Transverse colon (tissue), 4 donors: ENCODE measurements at regions not wholly inside any gene's neighbourhood (a gene's known extent, or its start where the extent isn't known, plus 50 kb on each side); places are given as distances from the start of the nearest gene placed in this dataset.
A peak's percentile ranks its signal among the peaks of the same experiment; 100 is the strongest.

ENCODE experiments used
- DNase-seq: peaks from one replicate; pipeline ENCODE4 v3.0.0-alpha.2; 2019
- H3K27ac ChIP-seq, 4 donors: fragments of 200-600 bp; sonication (generic); 2 replicates each; pipeline ENCODE4 v1.5.1; 2016 to 2018; ENCODE audit warnings: inconsistent platforms in 4 of 4
- H3K27me3 ChIP-seq: fragments of 200-600 bp; sonication (generic); 2 replicates; pipeline ENCODE4 v1.5.1; 2017; ENCODE audit warnings: inconsistent platforms
- H3K36me3 ChIP-seq, 4 donors: fragments of 200-600 bp; sonication (generic); 2 replicates each; pipeline ENCODE4 v1.5.1; 2017 to 2019; ENCODE audit warnings: inconsistent platforms in 4 of 4
- H3K4me1 ChIP-seq, 4 donors: fragments of 200-600 bp; sonication (generic); 2 replicates each; pipeline ENCODE4 v1.5.1; 2017 to 2020; ENCODE audit warnings: inconsistent platforms in 4 of 4
- H3K4me3 ChIP-seq, 4 donors: fragments of 200-600 bp; sonication (generic); 1 replicate in 1 of 4; 2 replicates in 3 of 4; pipeline versions ENCODE4 v1.5.1 to v1.6.1; 2017 to 2019; ENCODE audit warnings: inconsistent platforms in 4 of 4
- H3K9me3 ChIP-seq, 2 donors: fragments of 200-600 bp; sonication (generic); 2 replicates each; pipeline ENCODE4 v1.5.1; 2017 to 2019; ENCODE audit warnings: inconsistent platforms in 2 of 2
- EP300 ChIP-seq: sonication (generic); formaldehyde crosslinking; IDR thresholded peaks from one replicate; pipeline ENCODE4 v1.6.1; 2017; ENCODE audit warnings: antibody characterized with exemption, low read depth
- POLR2A ChIP-seq: fragments of 450-650 bp; IDR thresholded peaks from one replicate; pipeline ENCODE4 v1.6.1; 2016; ENCODE audit warnings: antibody characterized with exemption, mild to moderate bottlenecking, moderate library complexity
- POLR2AphosphoS5 ChIP-seq, 3 donors: sonication (generic); formaldehyde crosslinking; IDR thresholded peaks; one replicate each; pipeline ENCODE4 v1.6.1; 2016; ENCODE audit warnings: antibody characterized with exemption in 3 of 3
- WGBS, 2 donors: methylation state at CpG; one replicate each; pipeline ENCODE4 v1.1.5; 2018; ENCODE audit warnings: low coverage in 1 of 2; 5-methylcytosine and 5-hydroxymethylcytosine counted together
- in situ Hi-C, 4 donors: fragments of 200-750 bp; cut with MboI; loops; one replicate each; pipeline versions ENCODE4 v1.15.0 to v1.15.1; 2017; ENCODE audit warnings: low sequenced_read_pairs in 3 of 4, low pct_ligation_motif_present in 1 of 4, low pct_unique_long_range_greater_than_20kb in 1 of 4
- intact Hi-C: fragments of 100-400 bp; cut with DNase I; formaldehyde crosslinking; loops from one replicate; pipeline ENCODE4 v1.15.1; 2023; ENCODE audit warnings: low total_unique reads
- TF ChIP-seq, protein P1 (sequence below), 5 experiments: fragments of 200-600 bp in 3 of 5; fragments of 450-650 bp in 2 of 5; sonication (generic) in 3 of 5; IDR thresholded peaks; 1 replicate in 2 of 5; 2 replicates in 3 of 5; pipeline ENCODE4 v1.5.1; 2016 to 2017; ENCODE audit warnings: antibody characterized with exemption in 5 of 5, inconsistent platforms in 3 of 5, mild to moderate bottlenecking in 2 of 5, moderate library complexity in 1 of 5

DNA sequence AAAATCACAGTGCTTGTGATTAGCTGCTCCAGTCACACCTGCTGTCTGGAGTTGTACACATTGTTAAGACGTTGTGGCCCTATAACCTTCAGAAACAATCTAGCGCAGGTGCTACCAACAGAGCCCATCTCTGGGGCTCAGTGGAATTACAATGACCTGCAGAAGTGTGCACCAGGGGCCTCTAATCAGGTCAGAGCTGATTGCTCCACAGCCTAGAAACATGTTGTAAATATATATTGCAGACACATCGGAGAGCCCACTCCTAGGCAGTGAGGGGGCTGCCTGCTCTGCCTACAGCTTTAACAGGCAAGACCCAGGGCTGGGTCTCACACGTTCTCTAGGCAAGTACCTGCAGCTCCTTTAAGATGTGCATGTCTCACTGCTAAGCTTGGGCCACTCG lies 302.0 kb downstream of the SIPA1L2 start:
- Histone ChIP-seq H3K27me3 (no peaks in the 10 kb centered on the region), H3K27ac (no peak overlapping the region), H3K9me3 (no peaks in the 10 kb centered on the region), H3K4me3 (no peak overlapping the region), H3K4me1 (peaks cover 0 to 6% (median under 1%) of the 10 kb centered on the region in 4 donors), H3K36me3 (no peaks in the 10 kb centered on the region)
- intact Hi-C loops, result no loop called here
- WGBS, 2 donors, result 86% methylated on average over 5 of the region's 5 CpGs; no CpG with 5 or more reads in 1 of the 2 donors
- DNase-seq, result no peak
- TF ChIP-seq EP300, result no peak
- TF ChIP-seq, protein P1, sequence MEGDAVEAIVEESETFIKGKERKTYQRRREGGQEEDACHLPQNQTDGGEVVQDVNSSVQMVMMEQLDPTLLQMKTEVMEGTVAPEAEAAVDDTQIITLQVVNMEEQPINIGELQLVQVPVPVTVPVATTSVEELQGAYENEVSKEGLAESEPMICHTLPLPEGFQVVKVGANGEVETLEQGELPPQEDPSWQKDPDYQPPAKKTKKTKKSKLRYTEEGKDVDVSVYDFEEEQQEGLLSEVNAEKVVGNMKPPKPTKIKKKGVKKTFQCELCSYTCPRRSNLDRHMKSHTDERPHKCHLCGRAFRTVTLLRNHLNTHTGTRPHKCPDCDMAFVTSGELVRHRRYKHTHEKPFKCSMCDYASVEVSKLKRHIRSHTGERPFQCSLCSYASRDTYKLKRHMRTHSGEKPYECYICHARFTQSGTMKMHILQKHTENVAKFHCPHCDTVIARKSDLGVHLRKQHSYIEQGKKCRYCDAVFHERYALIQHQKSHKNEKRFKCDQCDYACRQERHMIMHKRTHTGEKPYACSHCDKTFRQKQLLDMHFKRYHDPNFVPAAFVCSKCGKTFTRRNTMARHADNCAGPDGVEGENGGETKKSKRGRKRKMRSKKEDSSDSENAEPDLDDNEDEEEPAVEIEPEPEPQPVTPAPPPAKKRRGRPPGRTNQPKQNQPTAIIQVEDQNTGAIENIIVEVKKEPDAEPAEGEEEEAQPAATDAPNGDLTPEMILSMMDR (IDR thresholded peaks at IDR 0.05), result no peak
- TF ChIP-seq POLR2AphosphoS5 (IDR thresholded peaks at IDR 0.05), result no peak
- TF ChIP-seq POLR2A, result no peak
- in situ Hi-C loops, result no loop called here

DNA sequence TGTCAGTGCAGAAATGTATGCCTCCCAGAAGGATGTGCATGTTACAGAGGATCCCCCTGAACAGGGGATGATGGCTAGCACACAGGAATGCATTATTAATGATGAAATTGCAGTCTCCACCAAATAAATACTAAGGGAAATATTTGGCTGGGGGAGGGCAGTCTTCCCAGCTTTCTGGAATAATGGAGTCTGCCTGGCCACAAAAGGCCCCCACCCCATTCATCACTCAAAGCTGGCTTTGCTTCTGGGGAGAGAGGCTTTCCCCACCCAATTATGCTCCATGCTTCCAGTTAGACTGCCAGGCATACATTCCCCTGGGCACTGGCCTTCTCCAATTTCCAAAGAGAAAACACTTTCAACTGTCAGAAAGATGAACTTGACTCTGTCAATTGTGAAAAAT lies 302.7 kb downstream of the SIPA1L2 start:
- H3K27me3 ChIP-seq, result no peaks in the 10 kb centered on the region
- H3K4me1 ChIP-seq, result peaks cover 0 to 12% (median 3%) of the 10 kb centered on the region in 4 donors
- no peak overlapping the region for H3K4me3 ChIP-seq
- no peak overlapping the region for H3K27ac ChIP-seq
- H3K36me3 ChIP-seq, result no peaks in the 10 kb centered on the region
- TF ChIP-seq POLR2AphosphoS5 (IDR thresholded peaks at IDR 0.05) (no peak), EP300 (no peak), POLR2A (no peak)
- TF ChIP-seq, protein P1 (IDR thresholded peaks at IDR 0.05), result no peak
- no peaks in the 10 kb centered on the region for H3K9me3 ChIP-seq
- DNase-seq, result no peak
- in situ Hi-C loops (no loop called here), intact Hi-C loops (no loop called here)

DNA sequence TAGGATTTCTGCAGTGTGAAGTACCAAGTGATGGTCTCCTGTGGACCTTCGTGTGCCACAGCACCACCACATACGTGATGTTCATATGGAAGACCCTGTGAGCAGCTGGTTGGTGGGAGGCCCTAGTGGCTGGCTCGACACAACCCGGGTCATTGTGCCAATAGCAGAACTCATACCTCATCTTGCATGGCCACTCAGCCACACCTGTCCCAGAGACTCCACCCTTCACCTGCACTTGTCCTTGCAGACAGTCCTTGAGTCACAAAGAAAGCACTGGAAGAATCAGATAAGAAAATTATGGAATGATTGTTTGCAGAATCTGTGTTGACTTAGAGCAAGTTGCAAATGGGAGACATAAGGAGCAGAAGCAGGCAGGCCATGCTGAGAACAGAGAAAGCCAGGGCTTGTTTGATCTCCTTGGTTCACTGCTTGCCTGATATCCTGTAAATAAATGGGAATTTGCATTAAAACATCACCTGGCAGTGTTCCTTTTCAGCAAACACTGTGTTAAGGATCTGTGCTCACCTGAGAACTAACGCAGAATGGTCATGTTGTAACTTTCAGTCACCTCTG lies 307.7 kb downstream of the SIPA1L2 start:
- intact Hi-C loops (no loop called here), in situ Hi-C loops (no loop called here)
- Histone ChIP-seq H3K4me1 (peaks cover 15 to 52% (median 25%) of the 10 kb centered on the region in 4 donors), H3K4me3 (no peak overlapping the region), H3K27me3 (no peaks in the 10 kb centered on the region), H3K9me3 (no peaks in the 10 kb centered on the region), H3K36me3 (no peaks in the 10 kb centered on the region), H3K27ac (peak overlapping the region; percentile 60 to 76 (median 68))
- DNase-seq, result peak; percentile 67
- 43 to 64% methylated on average over 1 to 5 of the region's 5 CpGs for WGBS, 2 donors
- TF ChIP-seq EP300 (no peak), POLR2A (no peak), POLR2AphosphoS5 (IDR thresholded peaks at IDR 0.05) (peak in 1 of 3 donors; percentile 45)
- TF ChIP-seq, protein P1 (IDR thresholded peaks at IDR 0.05), result peak in 1 of 5 experiments; percentile 37

DNA sequence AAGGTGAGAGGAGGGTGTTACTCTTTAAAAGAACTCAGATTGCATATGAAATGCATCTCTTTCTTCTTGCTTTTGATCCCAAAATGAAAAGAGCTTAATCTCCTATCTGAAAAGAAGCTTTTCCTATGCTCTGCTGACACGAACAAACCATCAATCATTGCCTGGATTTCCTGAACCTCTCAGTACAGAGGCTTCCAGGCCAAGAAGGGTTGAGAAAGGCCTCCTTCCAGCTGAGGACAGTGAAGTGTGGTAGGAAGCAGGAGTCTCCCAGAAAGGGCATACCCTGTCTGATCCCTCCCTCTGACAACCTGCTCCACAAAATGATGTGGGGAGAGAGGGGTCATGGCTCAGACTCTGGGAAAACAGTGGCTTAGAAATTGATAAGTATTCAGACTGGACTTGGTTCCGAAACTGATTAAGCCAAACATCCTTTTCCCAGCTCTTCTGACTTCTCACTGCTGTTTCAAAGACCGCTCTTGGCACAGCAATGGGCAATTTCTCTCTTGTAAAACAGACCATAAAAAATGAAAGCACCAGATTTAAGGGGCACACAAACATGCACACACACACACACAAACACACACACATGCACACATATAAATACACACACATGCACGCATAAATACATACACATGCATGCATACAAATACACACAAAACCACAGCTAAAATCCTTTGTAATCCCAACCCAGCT lies 310.3 kb downstream of the SIPA1L2 start:
- Histone ChIP-seq H3K27me3 (no peaks in the 10 kb centered on the region), H3K27ac (peak overlapping the region; percentile 60 to 74 (median 65)), H3K9me3 (no peaks in the 10 kb centered on the region), H3K4me3 (peak overlapping the region in 1 of 4 donors; percentile 9), H3K36me3 (no peaks in the 10 kb centered on the region), H3K4me1 (peaks cover 15 to 49% (median 25%) of the 10 kb centered on the region in 4 donors)
- no peak for TF ChIP-seq POLR2A
- TF ChIP-seq, protein P1 (IDR thresholded peaks at IDR 0.05), result peak in 1 of 5 experiments; percentile 12
- in situ Hi-C loops, result no loop called here
- no peak for DNase-seq
- intact Hi-C loops, result no loop called here
- 24 to 25% methylated on average over 4 of the region's 4 CpGs for WGBS, 2 donors
